GM12872 (cell line): ENCODE measurements at regions not wholly inside any gene's neighbourhood (a gene's known extent, or its start where the extent isn't known, plus 50 kb on each side); places are given as distances from the start of the nearest gene placed in this dataset.

Source experiments
- TF ChIP-seq, protein P1 (sequence below): IDR thresholded peaks from 3 replicates; pipeline ENCODE4 v1.5.1; 2011; ENCODE audit warnings: low read depth, mild to moderate bottlenecking, low read length, moderate library complexity; ENCODE audit not compliant: insufficient read depth

DNA sequence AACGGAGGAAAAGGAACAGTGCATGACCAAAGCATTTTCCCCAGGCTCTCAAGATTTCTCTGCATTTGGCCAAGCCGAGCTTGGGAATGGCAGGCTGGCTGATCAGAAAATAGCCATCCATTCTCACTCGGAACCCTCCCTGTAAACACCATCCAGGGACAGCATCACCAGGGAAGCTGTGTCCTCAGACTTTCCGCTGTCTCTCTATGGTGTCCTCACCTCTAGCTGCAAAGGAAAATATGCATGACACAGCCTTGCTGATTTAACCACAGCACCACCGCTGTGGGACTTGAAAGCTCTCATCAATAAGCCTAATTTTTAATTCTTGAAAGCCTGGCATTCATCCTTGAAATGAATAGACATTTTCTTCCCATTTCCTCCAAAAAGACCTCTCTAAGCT is 311.7 kb downstream of the EIPR1 start:
- TF ChIP-seq, protein P1, sequence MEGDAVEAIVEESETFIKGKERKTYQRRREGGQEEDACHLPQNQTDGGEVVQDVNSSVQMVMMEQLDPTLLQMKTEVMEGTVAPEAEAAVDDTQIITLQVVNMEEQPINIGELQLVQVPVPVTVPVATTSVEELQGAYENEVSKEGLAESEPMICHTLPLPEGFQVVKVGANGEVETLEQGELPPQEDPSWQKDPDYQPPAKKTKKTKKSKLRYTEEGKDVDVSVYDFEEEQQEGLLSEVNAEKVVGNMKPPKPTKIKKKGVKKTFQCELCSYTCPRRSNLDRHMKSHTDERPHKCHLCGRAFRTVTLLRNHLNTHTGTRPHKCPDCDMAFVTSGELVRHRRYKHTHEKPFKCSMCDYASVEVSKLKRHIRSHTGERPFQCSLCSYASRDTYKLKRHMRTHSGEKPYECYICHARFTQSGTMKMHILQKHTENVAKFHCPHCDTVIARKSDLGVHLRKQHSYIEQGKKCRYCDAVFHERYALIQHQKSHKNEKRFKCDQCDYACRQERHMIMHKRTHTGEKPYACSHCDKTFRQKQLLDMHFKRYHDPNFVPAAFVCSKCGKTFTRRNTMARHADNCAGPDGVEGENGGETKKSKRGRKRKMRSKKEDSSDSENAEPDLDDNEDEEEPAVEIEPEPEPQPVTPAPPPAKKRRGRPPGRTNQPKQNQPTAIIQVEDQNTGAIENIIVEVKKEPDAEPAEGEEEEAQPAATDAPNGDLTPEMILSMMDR = no peak

DNA sequence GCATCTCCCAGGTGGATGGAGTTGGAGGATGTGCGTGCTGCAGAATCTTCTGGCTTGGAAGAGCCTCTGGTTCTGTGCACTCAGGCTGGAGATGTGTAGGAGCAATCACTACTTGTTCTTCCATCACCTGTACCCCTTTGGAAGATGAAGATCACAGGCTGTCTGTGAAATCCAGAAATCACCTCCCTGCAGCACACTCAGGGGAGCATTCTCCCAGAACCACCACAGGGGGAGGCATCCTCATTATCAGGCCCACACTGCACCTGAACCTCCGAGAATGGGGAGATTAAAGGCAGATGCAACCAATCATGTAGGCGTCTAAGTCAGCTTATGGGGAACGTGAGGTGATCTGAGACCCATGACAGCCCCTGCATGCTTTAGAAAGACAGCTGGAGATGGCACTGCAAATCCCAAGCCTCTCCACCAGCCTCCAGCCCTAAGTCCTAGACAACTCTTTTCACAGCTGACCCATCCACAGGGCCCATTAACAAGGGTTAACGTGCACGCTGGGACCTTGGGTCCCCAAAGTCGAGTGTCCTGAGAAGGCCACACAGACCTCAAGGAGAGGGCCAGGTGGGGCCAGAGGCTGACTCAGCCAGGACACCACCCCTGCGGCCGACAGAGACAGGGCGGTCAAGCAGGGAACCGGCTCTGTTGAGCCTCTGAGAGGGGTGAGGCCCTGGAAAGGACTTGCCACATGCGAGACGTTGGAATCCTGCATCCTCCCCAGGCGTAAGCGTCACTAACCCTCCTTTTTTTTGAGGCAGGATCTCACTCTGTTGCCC is 314.9 kb downstream of the EIPR1 start:
- TF ChIP-seq, protein P1 = no peak

DNA sequence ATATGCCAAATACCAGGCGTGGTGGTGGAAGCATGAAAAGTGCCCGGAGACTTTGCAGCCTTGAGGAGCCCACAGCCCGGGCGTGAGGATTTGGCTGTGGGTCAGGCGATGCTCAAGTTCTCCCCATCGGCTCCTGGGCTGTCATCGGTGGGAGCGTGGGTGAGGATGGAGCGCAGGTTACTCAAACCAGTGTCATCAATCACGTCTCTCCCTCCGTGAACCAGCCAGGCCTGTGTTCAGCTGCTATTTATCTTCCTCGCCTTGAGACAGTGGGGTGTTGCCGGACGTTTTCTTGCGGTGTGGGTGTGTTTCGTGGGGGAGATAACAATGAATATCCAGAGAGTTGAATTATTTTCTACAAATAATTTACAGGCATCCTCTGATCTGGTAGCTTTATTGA is 317.6 kb downstream of the EIPR1 start:
- TF ChIP-seq, protein P1 = no peak

DNA sequence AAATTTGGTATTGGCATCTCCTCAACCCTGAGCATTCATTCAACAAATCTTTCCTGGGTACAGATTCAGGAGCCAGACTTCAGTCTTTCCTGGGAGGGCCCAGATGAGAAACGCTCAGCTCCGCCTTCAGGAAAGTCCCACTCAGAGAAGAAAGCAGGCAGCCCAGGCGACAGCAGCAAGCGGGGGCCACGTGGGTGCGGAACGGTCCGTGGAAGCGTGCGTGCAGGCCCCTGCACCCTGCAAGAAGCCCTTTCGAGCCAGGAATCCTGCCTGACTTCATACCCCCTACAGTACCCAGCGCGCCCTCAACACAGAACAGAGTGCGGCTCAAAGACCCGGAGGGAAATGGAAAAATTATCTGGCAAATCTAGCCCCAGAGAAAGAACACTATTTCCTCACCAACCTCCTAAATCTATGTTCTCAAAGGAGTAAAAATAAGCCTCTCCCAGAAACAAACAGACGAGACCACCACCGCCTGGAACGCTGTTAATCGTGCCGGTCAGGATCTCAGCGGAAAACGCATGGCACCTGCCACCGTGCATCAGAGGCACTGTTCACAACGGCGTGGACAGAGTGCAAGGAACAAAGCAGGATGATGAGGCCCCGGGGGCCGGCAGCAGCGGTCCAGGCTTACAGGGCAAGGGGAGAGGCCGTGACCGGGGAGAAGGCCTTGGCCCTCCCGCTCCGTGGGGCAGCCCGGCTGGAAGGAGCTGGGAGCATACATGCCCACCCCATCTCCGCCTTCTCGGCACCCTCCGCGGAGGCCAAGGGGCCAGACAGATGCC is 318.3 kb downstream of the EIPR1 start:
- TF ChIP-seq, protein P1 = no peak

DNA sequence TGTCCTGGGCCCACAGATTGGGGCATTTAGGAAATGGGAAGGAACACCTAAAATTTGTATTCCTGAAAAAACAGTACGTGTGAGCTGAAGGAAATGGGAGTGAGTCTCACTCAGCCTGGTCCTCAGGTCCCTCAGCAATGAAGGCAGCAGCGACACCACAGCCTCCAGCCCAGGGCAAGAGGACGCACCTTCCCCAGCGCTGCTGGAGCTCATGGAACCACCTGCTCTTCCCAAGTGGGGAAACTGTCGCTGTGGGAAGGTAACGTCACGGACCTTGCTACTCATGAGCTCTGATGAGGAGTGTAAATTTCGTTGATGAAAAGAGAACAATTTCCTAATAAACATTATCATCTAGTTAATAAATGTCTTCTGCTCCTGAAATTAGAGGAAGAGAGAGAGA is 323.6 kb downstream of the EIPR1 start:
- TF ChIP-seq, protein P1 = no peak

DNA sequence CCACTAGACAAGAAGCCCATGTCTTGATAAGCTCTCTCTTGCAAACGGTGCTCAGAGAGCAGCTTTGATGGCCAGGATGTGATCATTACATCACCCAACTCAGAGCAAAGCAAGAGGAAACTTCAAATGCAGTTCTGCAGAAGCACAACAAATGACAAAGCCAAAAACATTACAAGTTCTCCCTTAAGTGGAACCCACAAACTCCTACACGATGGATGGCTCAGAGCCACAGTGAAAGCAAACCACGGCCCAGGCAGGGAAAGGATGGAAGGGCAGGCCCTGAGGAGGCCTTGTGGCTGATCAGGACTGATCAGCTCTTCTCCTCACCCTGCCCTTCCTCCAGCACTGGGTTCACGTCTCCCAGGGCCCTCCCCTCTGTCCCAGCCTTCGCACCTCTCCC is 326.4 kb downstream of the EIPR1 start:
- TF ChIP-seq, protein P1 = no peak

DNA sequence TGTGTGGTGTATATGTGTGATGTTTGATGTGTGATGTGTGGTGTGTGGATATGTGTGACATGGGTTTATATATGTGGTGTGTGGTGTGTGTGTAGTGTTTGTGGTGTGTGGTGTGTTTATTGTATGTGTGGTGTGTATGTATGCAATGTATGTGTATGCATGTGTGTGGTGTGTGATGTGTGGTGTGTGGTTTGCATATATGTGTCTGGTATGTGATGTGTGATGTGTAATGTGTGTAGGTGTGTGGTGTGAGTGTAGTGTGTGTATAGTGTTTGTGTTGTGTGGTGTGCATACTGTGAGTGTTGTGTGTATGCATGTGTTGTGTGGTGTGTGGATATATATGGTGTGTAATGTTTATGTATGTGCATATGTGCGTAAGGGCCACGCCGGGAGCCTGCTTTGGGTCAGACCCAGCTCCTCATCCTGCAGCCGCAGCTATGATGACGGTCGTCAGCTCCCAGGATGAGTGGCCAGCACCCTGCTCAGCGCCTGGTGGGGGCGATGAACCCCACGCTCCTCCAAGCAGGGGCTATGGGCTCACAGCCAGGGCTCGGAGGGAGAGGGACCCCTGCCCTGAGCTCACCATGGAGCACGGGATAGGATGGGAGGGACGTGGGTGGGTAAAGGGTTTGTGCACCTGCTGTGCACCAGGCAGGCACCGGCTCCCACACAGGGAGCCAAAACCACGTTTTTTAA is 331.3 kb downstream of the EIPR1 start:
- TF ChIP-seq, protein P1 = no peak
